HT1080 (cell line): ENCODE measurements at regions not wholly inside any gene's neighbourhood (a gene's known extent, or its start where the extent isn't known, plus 50 kb on each side); places are given as distances from the start of the nearest gene placed in this dataset.

Source experiments
- DNase-seq: peaks from one replicate; pipeline ENCODE4 v3.0.0-alpha.2; 2015; ENCODE audit warnings: low read depth

GRCh38 chr1:177790566-177790965, 179.3 kb downstream of the SEC16B start:
- no peak for DNase-seq

GRCh38 chr1:177789956-177790355, 179.9 kb downstream of the SEC16B start:
- DNase-seq: no peak

GRCh38 chr1:177786176-177786745, 183.6 kb downstream of the SEC16B start:
- DNase-seq: no peak

GRCh38 chr1:177784936-177785335, 184.9 kb downstream of the SEC16B start:
- no peak for DNase-seq

GRCh38 chr1:177784409-177784808, 185.4 kb downstream of the SEC16B start:
- no peak for DNase-seq

GRCh38 chr1:177783051-177783450, 186.8 kb downstream of the SEC16B start:
- DNase-seq: no peak

GRCh38 chr1:177780096-177780700, 189.7 kb downstream of the SEC16B start:
- DNase-seq: peak; percentile 29

- no peak for DNase-seq
These were observed 190.5 kb downstream of the SEC16B start for GRCh38 chr1:177779166-177779965.

GRCh38 chr1:177775924-177776323, 193.9 kb downstream of the SEC16B start:
- DNase-seq: no peak

- no peak for DNase-seq
These were observed 197.4 kb downstream of the SEC16B start for GRCh38 chr1:177772386-177772960.

GRCh38 chr1:177771688-177772087, 198.2 kb downstream of the SEC16B start:
- DNase-seq: no peak

GRCh38 chr1:177770096-177770495, 199.8 kb downstream of the SEC16B start:
- DNase-seq: no peak

- no peak for DNase-seq
These were observed 213.9 kb downstream of the SEC16B start for GRCh38 chr1:177755851-177756560.

- no peak for DNase-seq
These were observed 215.3 kb downstream of the SEC16B start for GRCh38 chr1:177754603-177755002.

GRCh38 chr1:177753655-177754054, 216.2 kb downstream of the SEC16B start:
- no peak for DNase-seq

GRCh38 chr1:177748080-177748801, 221.6 kb downstream of the SEC16B start:
- DNase-seq: no peak

GRCh38 chr1:177746155-177746554, 223.7 kb downstream of the SEC16B start:
- DNase-seq: no peak

- DNase-seq: no peak
These were observed 225.0 kb downstream of the SEC16B start for GRCh38 chr1:177744906-177745305.

- no peak for DNase-seq
These were observed 228.4 kb downstream of the SEC16B start for GRCh38 chr1:177741476-177741875.

GRCh38 chr1:177739780-177740179, 230.1 kb downstream of the SEC16B start:
- DNase-seq: no peak

- no peak for DNase-seq
These were observed 232.4 kb downstream of the SEC16B start for GRCh38 chr1:177737456-177737855.
